ENCODE measurements at regions not wholly inside any gene's neighbourhood (a gene's known extent, or its start where the extent isn't known, plus 50 kb on each side); places are given as distances from the start of the nearest gene placed in this dataset.

DNA sequence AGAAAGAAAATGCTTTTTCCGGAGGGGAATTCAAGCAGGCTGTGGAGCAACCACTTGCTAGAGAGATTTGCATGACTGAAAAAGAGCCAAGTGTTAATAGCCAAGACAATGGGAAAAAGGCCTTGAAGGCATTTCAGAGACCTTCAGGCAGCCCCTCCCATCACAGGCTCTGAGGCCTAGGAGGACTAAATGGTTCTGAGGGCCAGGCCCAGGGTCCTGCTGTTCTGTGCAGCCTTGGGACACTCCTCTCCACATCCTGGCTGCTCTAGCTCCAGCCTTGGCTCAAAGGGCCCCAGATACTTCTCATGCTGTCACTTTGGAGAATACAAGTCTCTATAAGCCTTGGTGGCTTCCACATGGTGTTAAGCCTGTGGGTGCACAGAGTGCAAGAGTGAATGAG, 81.8 kb downstream of the B3GNT2 start:
- H3K36me3 ChIP-seq (ENCODE audit: control insufficient read depth, insufficient read depth, low read length) = no peaks in the 10 kb centered on the region
- H3K27ac ChIP-seq (ENCODE audit: low read length) = no peak overlapping the region
- no peaks in the 10 kb centered on the region for H3K4me1 ChIP-seq (ENCODE audit: control insufficient read depth, insufficient read depth, low read length)
- H3K4me3 ChIP-seq (ENCODE audit: low read length) = no peak overlapping the region
- peaks cover 1% of the 10 kb centered on the region for H3K9me3 ChIP-seq (ENCODE audit: control insufficient read depth, insufficient read depth, low read length)
- no CpG with 5 or more reads among the region's 1 CpG for WGBS (ENCODE audit: insufficient coverage, insufficient read length)
- DNase-seq (ENCODE audit: low read depth, low spot score) = no peak
- no peaks in the 10 kb centered on the region; the same call in 1 of the 2 replicates for H3K27me3 ChIP-seq (ENCODE audit: control insufficient read depth, insufficient read depth, low read length)
